ENCODE measurements at regions not wholly inside any gene's neighbourhood (a gene's known extent, or its start where the extent isn't known, plus 50 kb on each side); places are given as distances from the start of the nearest gene placed in this dataset.
"Not testable (repeated sequence)": the region's sequence is repeated elsewhere in the genome, so short reads cannot be mapped to it uniquely, and the experiment has no call there.

DNA sequence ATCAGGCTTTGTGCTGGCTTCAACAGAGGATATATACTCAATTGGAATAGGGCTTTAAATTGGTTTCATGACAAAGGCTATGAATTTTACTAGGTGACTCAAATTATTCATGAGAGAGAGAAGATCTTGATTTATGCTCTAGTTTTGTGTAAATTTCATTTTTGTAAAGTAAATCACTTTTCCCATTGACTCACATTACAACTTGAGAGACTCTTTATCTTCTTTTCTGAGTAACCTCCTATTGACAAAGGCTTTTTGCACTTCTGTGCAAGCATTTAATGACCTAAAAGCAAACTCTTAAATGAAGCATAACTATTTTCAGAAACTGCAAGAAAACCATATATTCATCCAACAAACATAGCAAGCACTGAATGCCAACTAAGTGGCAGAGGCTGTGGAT is 98.5 kb upstream of the RHOBTB1 start:
- DNase-seq (ENCODE audit: low spot score), result no peak

- DNase-seq (ENCODE audit: low spot score), result no peak
Measured at GRCh38 chr10:61040399-61041016, 96.5 kb upstream of the RHOBTB1 start.

GRCh38 chr10:61039868-61040267 is 95.9 kb upstream of the RHOBTB1 start:
- DNase-seq (ENCODE audit: low spot score), result no peak

- DNase-seq (ENCODE audit: low spot score), result not testable (repeated sequence)
Measured at GRCh38 chr10:61037261-61037830, 93.4 kb upstream of the RHOBTB1 start.

- DNase-seq (ENCODE audit: low spot score), result not testable (repeated sequence)
Measured at GRCh38 chr10:61036148-61036547, 92.2 kb upstream of the RHOBTB1 start.

DNA sequence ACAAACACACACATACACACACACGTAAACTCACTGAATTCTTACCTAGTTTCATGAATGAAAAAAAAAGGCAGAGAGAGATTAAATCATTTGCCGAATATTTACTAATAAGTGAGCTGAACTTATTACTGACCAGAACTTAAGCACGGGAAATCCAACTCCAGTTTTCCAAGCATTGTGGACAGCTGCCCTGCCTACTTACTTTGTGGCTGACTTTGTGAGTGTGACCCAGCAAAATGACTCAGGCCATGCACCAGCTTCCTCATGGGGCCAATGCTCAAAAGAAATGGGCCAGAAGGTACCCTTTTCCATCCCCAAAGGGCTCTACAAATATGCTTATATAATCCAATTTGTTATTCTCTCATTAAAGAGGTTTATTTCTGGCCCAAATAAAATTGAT is 87.4 kb upstream of the RHOBTB1 start:
- no peak for DNase-seq (ENCODE audit: low spot score)

DNA sequence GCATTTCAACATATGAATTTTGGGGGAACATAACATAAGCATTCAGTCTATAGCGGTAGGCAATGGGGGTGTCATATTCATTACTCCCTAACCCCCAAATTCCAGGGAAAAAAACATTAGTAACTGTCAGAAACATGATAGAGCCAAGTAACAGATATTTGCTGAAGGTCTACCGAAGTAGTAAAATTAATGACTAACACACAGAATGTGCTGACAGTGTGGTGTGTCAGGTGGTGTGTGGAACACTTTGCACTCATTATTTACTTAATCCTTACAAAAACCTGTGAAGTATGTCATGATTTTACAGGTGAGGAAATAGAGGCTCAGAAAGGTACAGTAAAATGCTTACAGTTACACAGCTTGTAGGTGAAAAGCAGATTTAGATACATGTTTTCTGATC is 85.4 kb upstream of the RHOBTB1 start:
- no peak for DNase-seq (ENCODE audit: low spot score)

GRCh38 chr10:61028861-61029361 is 84.9 kb upstream of the RHOBTB1 start:
- DNase-seq (ENCODE audit: low spot score), result peak; percentile 44

GRCh38 chr10:61024856-61025201 is 80.8 kb upstream of the RHOBTB1 start:
- DNase-seq (ENCODE audit: low spot score), result peak; percentile 17

- no peak for DNase-seq (ENCODE audit: low spot score)
Measured at GRCh38 chr10:61024151-61024855, 80.3 kb upstream of the RHOBTB1 start.

- no peak for DNase-seq (ENCODE audit: low spot score)
Measured at GRCh38 chr10:61023053-61023452, 79.1 kb upstream of the RHOBTB1 start.

GRCh38 chr10:61021926-61022325 is 77.9 kb upstream of the RHOBTB1 start:
- no peak for DNase-seq (ENCODE audit: low spot score)

DNA sequence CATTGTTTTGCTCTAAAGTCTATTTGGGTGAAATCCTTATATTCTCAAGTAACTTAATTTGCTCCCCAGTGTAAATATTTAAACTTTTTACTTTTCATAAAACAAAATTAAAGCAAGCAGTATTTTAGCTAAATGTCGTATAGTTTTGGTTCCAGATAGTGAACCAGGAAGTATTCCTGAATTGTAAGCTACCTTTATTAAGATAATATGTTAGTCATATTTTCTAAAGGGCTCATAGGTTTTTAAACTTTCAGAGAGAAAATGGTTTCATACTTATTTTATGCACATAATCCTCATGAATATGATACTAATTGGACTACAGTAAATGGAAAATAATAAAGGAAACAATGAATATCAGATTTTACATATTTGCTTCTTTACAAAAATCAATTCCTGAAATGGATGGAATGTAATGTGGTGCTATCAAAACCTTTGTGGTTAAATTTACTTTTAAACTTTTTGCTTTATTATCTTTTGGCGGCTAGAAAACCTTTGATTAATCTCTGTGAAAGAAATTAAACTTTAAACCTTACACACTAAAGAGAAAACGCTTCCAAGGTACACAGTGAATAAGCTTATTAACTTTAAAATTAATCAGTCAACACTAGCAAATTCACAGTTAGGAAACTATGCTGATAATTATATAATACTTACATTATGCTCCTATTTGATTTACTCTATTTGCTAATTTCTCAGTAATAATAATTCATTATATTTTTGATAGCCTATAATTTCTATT is 76.6 kb upstream of the RHOBTB1 start:
- no peak for DNase-seq (ENCODE audit: low spot score)

- no peak for DNase-seq (ENCODE audit: low spot score)
Measured at GRCh38 chr10:61018146-61018545, 74.2 kb upstream of the RHOBTB1 start.

DNA sequence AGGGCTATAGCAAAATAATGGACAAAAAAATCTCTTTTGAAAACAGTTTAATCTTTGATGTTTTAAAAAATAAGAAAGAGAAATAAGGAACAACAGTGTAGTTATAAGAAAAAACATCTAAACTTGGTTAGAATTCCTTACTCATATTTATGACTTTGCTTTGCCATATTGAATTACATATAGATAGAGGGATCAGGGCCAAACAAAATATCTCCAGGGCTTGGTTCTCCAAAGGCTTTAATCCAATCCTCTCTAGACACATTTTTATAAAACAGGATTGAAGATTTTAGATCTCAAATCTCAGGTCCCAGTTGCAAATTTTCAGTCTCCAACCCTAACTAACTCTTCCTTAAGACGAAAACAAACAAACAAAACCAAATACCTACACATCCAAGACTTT is 72.6 kb upstream of the RHOBTB1 start:
- DNase-seq (ENCODE audit: low spot score), result no peak

DNA sequence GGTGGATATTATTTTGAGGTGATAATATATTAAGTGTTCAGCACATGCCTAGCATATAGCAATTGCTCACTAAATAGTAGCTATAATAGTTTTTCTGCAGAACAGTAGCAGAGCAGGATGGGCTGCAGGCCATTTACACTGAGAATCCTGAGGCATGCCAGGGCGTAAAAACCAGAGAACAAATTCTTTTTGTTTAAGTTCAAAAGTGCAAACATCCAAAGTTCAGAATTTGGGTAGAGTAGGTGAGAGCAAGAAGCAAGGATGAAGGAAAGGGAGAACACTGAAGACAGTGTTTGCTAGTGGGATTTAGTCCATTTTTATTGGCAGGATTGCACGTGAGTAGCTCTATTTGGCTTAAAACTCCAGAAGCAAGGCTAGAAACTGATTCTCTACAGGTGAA is 72.0 kb upstream of the RHOBTB1 start:
- no peak for DNase-seq (ENCODE audit: low spot score)

- no peak for DNase-seq (ENCODE audit: low spot score)
Measured at GRCh38 chr10:61010863-61011262, 66.9 kb upstream of the RHOBTB1 start.

GRCh38 chr10:61003069-61003468 is 59.1 kb upstream of the RHOBTB1 start:
- not testable (repeated sequence) for DNase-seq (ENCODE audit: low spot score)

- no peak for DNase-seq (ENCODE audit: low spot score)
Measured at GRCh38 chr10:61001731-61002122, 57.7 kb upstream of the RHOBTB1 start.

- DNase-seq (ENCODE audit: low spot score), result peak; percentile 57
Measured at GRCh38 chr10:61000769-61001730, 57.1 kb upstream of the RHOBTB1 start.

- DNase-seq (ENCODE audit: low spot score), result no peak
Measured at GRCh38 chr10:60998932-60999331, 54.9 kb upstream of the RHOBTB1 start.

DNA sequence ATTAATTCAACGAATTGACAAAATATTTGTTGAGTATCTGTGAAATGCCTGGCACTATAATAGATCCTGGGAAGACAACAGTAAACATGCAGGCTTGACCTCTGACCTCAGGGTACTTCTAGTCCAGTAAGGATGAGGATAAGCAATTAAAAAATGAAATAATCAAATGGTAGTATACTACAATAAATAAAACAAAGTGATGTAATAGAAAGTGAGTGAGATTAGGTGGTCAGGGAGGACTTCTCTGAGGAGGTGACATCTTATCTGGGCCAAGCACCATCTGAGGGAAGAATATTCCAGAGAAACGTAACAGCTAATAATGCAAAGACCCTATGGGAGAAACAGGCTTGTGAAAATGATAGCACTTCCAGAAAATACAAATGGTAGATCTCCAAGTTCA is 50.1 kb upstream of the RHOBTB1 start:
- no peak for DNase-seq (ENCODE audit: low spot score)

Data from GM03348 (cell line).